H1 (cell line): ENCODE measurements at regions not wholly inside any gene's neighbourhood (a gene's known extent, or its start where the extent isn't known, plus 50 kb on each side); places are given as distances from the start of the nearest gene placed in this dataset.

Source experiments
- CTCF ChIA-PET: fragments of 300-600 bp; sonication (Branson Sonifier 250); formaldehyde crosslinking; loops from one replicate; lab custom pipeline; 2021; ENCODE audit not compliant: partially characterized antibody; lab: Charles Lee
- POLR2A ChIA-PET: fragments of 300-600 bp; sonication (Branson Sonifier 250); formaldehyde crosslinking; loops from one replicate; lab custom pipeline; 2021; ENCODE audit warnings: inconsistent platforms; ENCODE audit not compliant: partially characterized antibody; lab: Charles Lee
- DNase-seq, 2 experiments: peaks; one replicate each; pipeline versions ENCODE4 v3.0.0 to v3.0.0-alpha.2; 2010 to 2022; ENCODE audit warnings: low spot score in 2 of 2, low read depth in 1 of 2, mixed read lengths in 1 of 2
- FAIRE-seq: peaks from 2 replicates; lab custom pipeline; 2011; peaks lifted over from hg19 to GRCh38; lab: Jason Lieb, UNC
- H2AFZ ChIP-seq: 2 replicates; pipeline ENCODE4 v1.8.1; 2012; ENCODE audit warnings: low read length, inconsistent platforms
- H2AK5ac ChIP-seq: 2 replicates; pipeline ENCODE4 v1.6.1; 2013; ENCODE audit warnings: low read depth, low read length
- H2BK120ac ChIP-seq: replicated peaks from 2 replicates; pipeline ENCODE3; 2013; ENCODE audit warnings: low read depth, low read length, inconsistent platforms
- H2BK12ac ChIP-seq: 2 replicates; pipeline ENCODE4 v1.6.1; 2013; ENCODE audit warnings: low read depth, low read length
- H2BK15ac ChIP-seq: 2 replicates; pipeline ENCODE4 v1.6.1; 2013; ENCODE audit warnings: low read length
- H2BK20ac ChIP-seq: 2 replicates; pipeline ENCODE4 v1.6.1; 2013; ENCODE audit warnings: low read length
- H2BK5ac ChIP-seq: 2 replicates; pipeline ENCODE4 v1.6.1; 2013; ENCODE audit warnings: low read depth, low read length
- H3K14ac ChIP-seq: 2 replicates; pipeline ENCODE4 v1.6.1; 2013; ENCODE audit warnings: inconsistent platforms; ENCODE audit not compliant: insufficient read length
- H3K18ac ChIP-seq: 2 replicates; pipeline ENCODE4 v1.6.1; 2013; ENCODE audit warnings: low read length; ENCODE audit errors: extremely low read depth
- H3K23ac ChIP-seq: 2 replicates; pipeline ENCODE4 v1.6.1; 2013; ENCODE audit warnings: inconsistent platforms; ENCODE audit not compliant: insufficient read length
- H3K23me2 ChIP-seq: 2 replicates; pipeline ENCODE4 v1.6.1; 2013; ENCODE audit warnings: low read depth, low read length
- H3K27ac ChIP-seq: 2 replicates; pipeline ENCODE4 v1.6.1; 2011; ENCODE audit warnings: low read depth, low read length, inconsistent platforms
- H3K27me3 ChIP-seq, 4 experiments: replicated peaks in 1 of 4; 1 replicate in 1 of 4; 2 replicates in 3 of 4; pipeline versions ENCODE4 v1.6.1 to v1.8.1; 2011 to 2013; ENCODE audit warnings: low read length in 3 of 4, mild to moderate bottlenecking in 3 of 4, inconsistent platforms in 2 of 4, mixed read lengths in 2 of 4, moderate library complexity in 1 of 4; ENCODE audit not compliant: control insufficient read depth in 3 of 4, insufficient read depth in 3 of 4; ENCODE audit errors: extremely low read depth in 1 of 4
- H3K36me3 ChIP-seq, 4 experiments: 2 replicates each; pipeline versions ENCODE4 v1.6.1 to v1.8.1; 2011 to 2013; ENCODE audit warnings: mild to moderate bottlenecking in 4 of 4, low read length in 3 of 4, moderate library complexity in 2 of 4, control low read depth in 1 of 4, inconsistent platforms in 1 of 4; ENCODE audit not compliant: insufficient read depth in 4 of 4, control insufficient read depth in 2 of 4
- H3K4ac ChIP-seq: replicated peaks from 2 replicates; pipeline ENCODE3; 2013; ENCODE audit warnings: low read length, low read depth, mixed read lengths, inconsistent platforms; ENCODE audit not compliant: insufficient read length
- H3K4me1 ChIP-seq, 4 experiments: replicated peaks in 1 of 4; 1 replicate in 1 of 4; 2 replicates in 3 of 4; pipeline versions ENCODE4 v1.6.1 to v1.8.1; 2011 to 2013; ENCODE audit warnings: low read length in 3 of 4, inconsistent platforms in 2 of 4, mixed read lengths in 1 of 4; ENCODE audit not compliant: insufficient read depth in 4 of 4, control insufficient read depth in 3 of 4
- H3K4me2 ChIP-seq, 2 experiments: 2 replicates each; pipeline versions ENCODE4 v1.6.1 to v1.8.1; 2011 to 2013; ENCODE audit warnings: low read depth in 2 of 2, low read length in 2 of 2, control low read depth in 1 of 2, inconsistent platforms in 1 of 2, mild to moderate bottlenecking in 1 of 2; ENCODE audit not compliant: insufficient read depth in 1 of 2
- H3K4me3 ChIP-seq, 4 experiments: fragments of 200-600, 300-600 bp in 1 of 4; sonication (generic), shearing (Covaris generic), sonication (Bioruptor Twin) in 1 of 4; 2 replicates each; pipeline versions ENCODE4 v1.5.1 to v1.8.1; 2011 to 2016; ENCODE audit warnings: low read length in 4 of 4, low read depth in 3 of 4, control low read depth in 2 of 4, inconsistent platforms in 2 of 4, mild to moderate bottlenecking in 2 of 4, mixed read lengths in 1 of 4, moderate library complexity in 1 of 4; ENCODE audit not compliant: insufficient read depth in 2 of 4; ENCODE audit errors: extremely low read depth in 1 of 4
- H3K56ac ChIP-seq: replicated peaks from 2 replicates; pipeline ENCODE3; 2013; ENCODE audit warnings: low read depth, mild to moderate bottlenecking, mixed read lengths, low read length, inconsistent platforms; ENCODE audit not compliant: insufficient read length
- H3K79me1 ChIP-seq: 2 replicates; pipeline ENCODE4 v1.6.1; 2013; ENCODE audit warnings: low read depth, low read length, control low read depth
- H3K79me2 ChIP-seq, 2 experiments: 2 replicates each; pipeline versions ENCODE4 v1.6.1 to v1.8.1; 2012 to 2013; ENCODE audit warnings: low read length in 2 of 2, mild to moderate bottlenecking in 2 of 2, inconsistent platforms in 1 of 2; ENCODE audit not compliant: insufficient read depth in 2 of 2, control insufficient read depth in 1 of 2
- H3K9ac ChIP-seq, 4 experiments: replicated peaks in 1 of 4; 1 replicate in 1 of 4; 2 replicates in 3 of 4; pipeline versions ENCODE4 v1.6.1 to v1.8.1; 2011 to 2013; ENCODE audit warnings: low read depth in 3 of 4, low read length in 3 of 4, control low read depth in 2 of 4, mild to moderate bottlenecking in 2 of 4, moderate library complexity in 2 of 4, inconsistent platforms in 1 of 4; ENCODE audit errors: extremely low read depth in 1 of 4
- H3K9me3 ChIP-seq, 2 experiments: 2 replicates each; pipeline versions ENCODE4 v1.6.1 to v1.8.1; 2012 to 2013; ENCODE audit warnings: mild to moderate bottlenecking in 2 of 2, moderate library complexity in 2 of 2, control low read depth in 1 of 2, inconsistent platforms in 1 of 2, low read depth in 1 of 2, low read length in 1 of 2, mixed read lengths in 1 of 2; ENCODE audit not compliant: insufficient read depth in 2 of 2
- H4K20me1 ChIP-seq, 2 experiments: replicated peaks in 1 of 2; 2 replicates each; pipeline versions ENCODE3 to v1.8.1; 2011 to 2013; ENCODE audit warnings: inconsistent platforms in 2 of 2, low read length in 2 of 2, mild to moderate bottlenecking in 1 of 2; ENCODE audit not compliant: insufficient read depth in 2 of 2, control insufficient read depth in 1 of 2
- H4K5ac ChIP-seq: 2 replicates; pipeline ENCODE4 v1.6.1; 2013; ENCODE audit warnings: low read length, low read depth, mixed read lengths, inconsistent platforms; ENCODE audit not compliant: insufficient read length
- H4K8ac ChIP-seq: 2 replicates; pipeline ENCODE4 v1.8.0; 2013; ENCODE audit warnings: mild to moderate bottlenecking, moderate library complexity, low read length, inconsistent platforms; ENCODE audit not compliant: insufficient read depth; ENCODE audit errors: extremely low read depth
- H4K91ac ChIP-seq: replicated peaks from 2 replicates; pipeline ENCODE3; 2013; ENCODE audit warnings: low read length, mixed read lengths, inconsistent platforms; ENCODE audit not compliant: insufficient read length
- ATF2 ChIP-seq: IDR thresholded peaks from 2 replicates; pipeline ENCODE4 v1.6.1; 2012; ENCODE audit warnings: low read length, inconsistent platforms
- ATF3 ChIP-seq: IDR thresholded peaks from 2 replicates; pipeline ENCODE4 v1.6.1; 2011; ENCODE audit warnings: low read depth, mild to moderate bottlenecking, low read length; ENCODE audit not compliant: insufficient read depth
- BACH1 ChIP-seq: IDR thresholded peaks from 2 replicates; pipeline ENCODE4 v1.6.1; 2012; ENCODE audit warnings: low read length, improper control_type of control experiment
- CBX5 ChIP-seq: fragments of 300-800, 300-1000 bp; sonication (generic); IDR thresholded peaks from 2 replicates; pipeline ENCODE4 v1.7.1; 2016; ENCODE audit warnings: antibody characterized with exemption, low read length, low read depth
- CEBPB ChIP-seq: IDR thresholded peaks from 2 replicates; pipeline ENCODE4 v1.6.1; 2012; ENCODE audit warnings: low read depth, low read length
- EGR1 ChIP-seq: IDR thresholded peaks from 2 replicates; pipeline ENCODE4 v1.6.1; 2011; ENCODE audit warnings: low read depth, low read length, borderline replicate concordance
- GABPA ChIP-seq: IDR thresholded peaks from 2 replicates; pipeline ENCODE4 v1.6.1; 2011; ENCODE audit warnings: mild to moderate bottlenecking, low read length, moderate library complexity, borderline replicate concordance; ENCODE audit not compliant: insufficient read depth
- MAFK ChIP-seq: IDR thresholded peaks from 2 replicates; pipeline ENCODE4 v1.6.1; 2012; ENCODE audit warnings: low read depth, mild to moderate bottlenecking, improper control_type of control experiment, low read length
- MAX ChIP-seq: IDR thresholded peaks from 2 replicates; pipeline ENCODE4 v1.6.1; 2012; ENCODE audit warnings: inconsistent platforms
- SAP30 ChIP-seq: fragments of 300-600 bp; sonication (generic); IDR thresholded peaks from 2 replicates; pipeline ENCODE4 v1.7.1; 2012; ENCODE audit warnings: low read length, moderate library complexity, mild to moderate bottlenecking, inconsistent platforms; ENCODE audit not compliant: insufficient read depth, insufficient replicate concordance
- SIRT6 ChIP-seq: IDR thresholded peaks from one replicate; pipeline ENCODE4 v1.7.1; 2012; ENCODE audit warnings: low read length, inconsistent platforms
- SIX5 ChIP-seq: IDR thresholded peaks from 2 replicates; pipeline ENCODE4 v1.6.1; 2011; ENCODE audit warnings: mild to moderate bottlenecking, low read depth, low read length
- SP1 ChIP-seq: IDR thresholded peaks from 2 replicates; pipeline ENCODE4 v1.6.1; 2011; ENCODE audit warnings: low read depth, low read length
- WGBS, 2 experiments: shearing (Covaris generic) in 1 of 2; methylation state at CpG; one replicate each; pipeline versions ENCODE4 v1.1.6 to v1.1.7; 2013 to 2015; ENCODE audit warnings: low lambda C conversion rate in 2 of 2, mixed read lengths in 2 of 2, inconsistent platforms in 1 of 2, low coverage in 1 of 2, missing lambda C conversion rate in 1 of 2; ENCODE audit not compliant: insufficient replicate concordance in 2 of 2, insufficient coverage in 1 of 2, insufficient read length in 1 of 2; ENCODE audit errors: extremely low coverage in 1 of 2, missing lambda C conversion rate in 1 of 2; 5-methylcytosine and 5-hydroxymethylcytosine counted together

GRCh38 chr21:35927262-35927661 lies 133.1 kb downstream of the SETD4 start:
- H3K36me3 ChIP-seq: no peaks in the 10 kb centered on the region
- WGBS, 2 experiments: 82% methylated on average over 7 of the region's 7 CpGs; no CpG with 5 or more reads in 1 of the 2 experiments
- no peak overlapping the region for H3K9ac ChIP-seq
- ChIA-PET CTCF (interaction anchor here (0.7 to 1.6 kb wide), 4 partner anchors 9 to 195 kb away, joined by 3 to 6 read pairs (median 4); no protein-coding TSS in a partner anchor), POLR2A (no interaction called here)
- H3K27me3 ChIP-seq: no peaks in the 10 kb centered on the region
- H4K91ac ChIP-seq: no peak overlapping the region
- H2AK5ac ChIP-seq: no peak overlapping the region
- no peaks in the 10 kb centered on the region for H3K79me1 ChIP-seq
- DNase-seq (no peak), FAIRE-seq (no peak)
- H3K23ac ChIP-seq: no peak overlapping the region
- H3K14ac ChIP-seq: no peak overlapping the region
- no peak overlapping the region for H3K18ac ChIP-seq
- H3K9me3 ChIP-seq: no peaks in the 10 kb centered on the region
- H2BK12ac ChIP-seq: no peak overlapping the region
- no peaks in the 10 kb centered on the region for H4K20me1 ChIP-seq
- H4K8ac ChIP-seq: no peak overlapping the region
- H3K4me3 ChIP-seq: no peak overlapping the region
- H2BK20ac ChIP-seq: no peak overlapping the region
- no peak overlapping the region for H3K4me2 ChIP-seq
- no peak overlapping the region for H2AFZ ChIP-seq
- H4K5ac ChIP-seq: no peak overlapping the region
- H3K27ac ChIP-seq: no peak overlapping the region
- H3K23me2 ChIP-seq: no peaks in the 10 kb centered on the region
- H2BK120ac ChIP-seq: no peak overlapping the region
- no peak overlapping the region for H2BK15ac ChIP-seq
- H3K56ac ChIP-seq: no peak overlapping the region
- H3K79me2 ChIP-seq: no peaks in the 10 kb centered on the region
- H3K4me1 ChIP-seq: no peaks in the 10 kb centered on the region
- no peak overlapping the region for H2BK5ac ChIP-seq
- no peak overlapping the region for H3K4ac ChIP-seq
- no peak for TF ChIP-seq BACH1
- TF ChIP-seq GABPA: no peak
- TF ChIP-seq SAP30: no peak
- no peak for TF ChIP-seq ATF3
- TF ChIP-seq SIRT6: no peak
- TF ChIP-seq SIX5: no peak
- no peak for TF ChIP-seq SP1
- no peak for TF ChIP-seq MAX
- no peak for TF ChIP-seq EGR1
- no peak for TF ChIP-seq ATF2
- no peak for TF ChIP-seq CBX5
- no peak for TF ChIP-seq MAFK
- no peak for TF ChIP-seq CEBPB
